Right renal pelvis (tissue), 4 donors: ENCODE measurements at regions not wholly inside any gene's neighbourhood (a gene's known extent, or its start where the extent isn't known, plus 50 kb on each side); places are given as distances from the start of the nearest gene placed in this dataset.

Experiments
- DNase-seq, 4 donors: peaks; one replicate each; pipeline ENCODE4 v3.0.0-alpha.2; 2013; ENCODE audit warnings: low read depth in 4 of 4, low spot score in 3 of 4, missing footprints in 1 of 4

DNA sequence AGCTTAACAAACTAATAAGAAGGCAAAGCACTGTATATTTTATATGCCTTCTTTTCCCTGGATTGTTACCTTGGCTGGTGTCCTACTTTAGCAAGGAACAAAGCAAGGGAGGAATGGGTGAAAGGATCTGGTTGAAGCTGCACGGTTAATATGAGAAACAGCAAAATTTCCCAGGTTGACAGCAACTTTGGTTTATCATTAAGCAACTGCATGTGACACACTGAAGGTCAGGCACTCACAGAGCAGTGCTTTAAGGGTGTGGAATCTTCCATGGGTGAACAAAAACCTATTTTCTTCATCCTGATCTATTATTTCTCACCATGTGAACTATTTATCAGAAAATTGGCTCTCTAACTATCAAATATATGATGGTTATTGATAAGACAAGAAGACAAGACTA is 109.0 kb upstream of the ATP10B start:
- no peak for DNase-seq

DNA sequence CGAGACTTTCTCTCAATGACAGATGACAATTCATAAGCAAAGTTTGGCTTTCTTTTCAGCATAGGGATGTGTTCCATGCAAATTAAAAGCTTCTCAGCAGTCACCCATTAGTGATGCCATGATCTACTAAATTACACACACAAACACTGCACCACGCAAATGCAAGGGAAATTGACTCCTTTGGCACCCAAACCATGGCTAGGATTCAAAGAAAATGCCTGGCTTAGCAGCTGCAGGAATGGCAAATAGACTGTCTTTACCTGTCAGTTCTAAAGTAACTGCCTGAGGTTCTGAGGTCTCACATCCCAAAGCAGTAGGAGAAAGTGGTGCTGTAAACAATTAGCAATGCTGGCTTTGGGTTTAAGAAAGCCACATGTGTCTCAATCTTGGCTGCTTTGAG is 108.6 kb upstream of the ATP10B start:
- DNase-seq, result no peak

GRCh38 chr5:160959804-160960203 is 107.8 kb upstream of the ATP10B start:
- no peak for DNase-seq

GRCh38 chr5:160957312-160957861 is 105.4 kb upstream of the ATP10B start:
- no peak for DNase-seq

DNA sequence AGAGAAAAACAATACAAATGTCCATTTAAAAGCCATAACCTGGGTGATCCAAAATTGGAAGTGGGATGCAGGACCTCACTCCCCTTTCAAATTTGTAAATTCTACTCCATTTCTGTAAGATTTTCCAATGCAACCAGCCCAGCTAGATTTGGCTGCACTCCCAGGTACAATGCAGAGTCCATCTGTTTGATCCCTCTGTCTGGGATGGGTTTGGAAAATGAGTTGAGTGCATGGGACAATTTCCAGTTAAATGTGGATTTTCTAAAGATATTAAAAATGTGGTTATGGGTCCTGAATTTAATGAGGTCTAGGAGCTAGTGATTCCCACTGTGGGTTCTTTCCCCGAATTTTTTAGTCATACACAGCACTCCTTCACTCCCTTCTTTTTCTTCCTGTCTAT is 104.0 kb upstream of the ATP10B start:
- DNase-seq, result no peak

DNA sequence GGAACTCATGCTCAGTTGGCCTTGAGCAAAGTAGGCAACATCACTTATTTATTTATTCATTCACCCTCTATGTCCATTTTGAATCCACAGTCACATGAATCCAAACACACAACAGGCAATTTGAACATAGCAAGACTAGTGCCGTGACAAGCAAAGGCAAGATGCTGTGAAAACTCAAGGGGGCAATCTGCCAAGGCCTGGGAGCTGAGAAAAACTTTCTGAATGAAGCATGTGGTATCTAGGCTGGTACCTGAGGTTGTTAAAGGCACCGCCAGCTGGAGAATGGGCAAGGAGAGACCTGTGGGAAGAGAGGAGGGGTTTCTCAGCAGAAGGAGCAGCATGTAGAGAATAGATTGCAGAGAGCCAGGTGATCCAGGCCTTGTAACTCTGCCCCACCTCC is 98.3 kb upstream of the ATP10B start:
- DNase-seq, result no peak

DNA sequence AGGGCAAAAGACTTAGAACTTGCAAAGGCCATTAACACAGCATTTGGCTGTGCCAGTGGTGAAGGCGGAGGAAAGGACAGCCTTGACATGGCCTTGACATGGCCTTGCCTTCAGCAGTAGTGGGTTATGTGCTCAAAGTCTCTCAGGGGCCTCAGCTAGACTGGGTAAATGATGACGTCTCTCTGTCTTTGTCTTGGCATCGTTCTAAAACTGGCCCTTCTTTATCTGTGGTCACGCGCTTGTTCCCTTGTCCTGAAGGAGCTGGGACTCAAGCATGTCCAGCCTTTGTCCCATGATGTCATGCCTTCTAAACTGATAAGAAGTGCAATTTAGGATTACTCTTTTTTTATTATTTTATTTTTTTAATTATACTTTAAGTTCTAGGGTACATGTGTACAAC is 88.7 kb upstream of the ATP10B start:
- DNase-seq, result no peak

GRCh38 chr5:160938532-160938931 is 86.5 kb upstream of the ATP10B start:
- no peak for DNase-seq

GRCh38 chr5:160937570-160937969 is 85.6 kb upstream of the ATP10B start:
- DNase-seq, result no peak

- DNase-seq, result no peak
Observed at GRCh38 chr5:160935776-160936175, 83.8 kb upstream of the ATP10B start.

DNA sequence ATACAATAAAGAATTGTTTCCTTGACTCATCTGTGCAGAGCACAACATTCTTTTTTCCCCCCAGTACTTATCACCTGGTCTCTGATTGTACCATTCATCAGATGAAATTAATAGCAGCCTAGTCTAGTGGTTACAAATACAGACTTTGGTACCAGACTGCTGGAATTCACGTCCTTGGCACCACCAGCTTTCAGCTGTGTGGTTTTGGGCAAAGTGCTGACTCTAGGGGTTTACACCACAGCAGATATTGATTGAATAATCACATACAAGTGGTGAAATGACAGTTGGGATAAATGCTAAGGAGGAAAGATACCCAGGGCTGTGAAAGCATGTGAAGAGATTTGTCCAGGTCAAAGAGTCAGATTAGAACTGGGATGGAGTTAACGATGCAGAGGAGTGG is 79.3 kb upstream of the ATP10B start:
- DNase-seq, result no peak

- DNase-seq, result peak in 3 of 4 donors; percentile 38 to 57 (median 50)
Observed at GRCh38 chr5:160930406-160930805, 78.4 kb upstream of the ATP10B start.

- no peak for DNase-seq
Observed at GRCh38 chr5:160929906-160930305, 77.9 kb upstream of the ATP10B start.

GRCh38 chr5:160929360-160929759 is 77.3 kb upstream of the ATP10B start:
- DNase-seq, result no peak

- peak in 2 of 4 donors; percentile 18 to 47 for DNase-seq
Observed at GRCh38 chr5:160926428-160926827, 74.4 kb upstream of the ATP10B start.

DNA sequence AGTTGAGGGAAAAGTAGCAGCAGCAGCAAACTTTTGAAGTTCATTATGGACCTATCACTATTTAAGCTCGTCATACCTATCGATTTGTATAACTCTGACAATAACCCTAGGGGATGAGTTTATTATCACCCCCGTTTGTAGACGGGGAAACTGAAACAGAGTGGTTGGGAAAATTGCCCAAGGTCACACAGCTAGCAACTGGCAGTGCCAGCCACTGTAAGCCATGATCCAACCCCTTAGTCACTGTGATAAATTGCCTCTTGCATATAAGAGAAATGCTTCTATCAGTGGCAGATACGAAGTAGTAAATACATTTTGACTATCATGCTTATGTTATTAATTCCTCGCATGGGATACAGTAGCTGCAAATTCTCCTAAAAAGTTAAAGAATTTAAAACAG is 73.3 kb upstream of the ATP10B start:
- DNase-seq, result no peak

- peak in 3 of 4 donors; percentile 49 to 64 (median 64) for DNase-seq
Observed at GRCh38 chr5:160923936-160924710, 72.1 kb upstream of the ATP10B start.

DNA sequence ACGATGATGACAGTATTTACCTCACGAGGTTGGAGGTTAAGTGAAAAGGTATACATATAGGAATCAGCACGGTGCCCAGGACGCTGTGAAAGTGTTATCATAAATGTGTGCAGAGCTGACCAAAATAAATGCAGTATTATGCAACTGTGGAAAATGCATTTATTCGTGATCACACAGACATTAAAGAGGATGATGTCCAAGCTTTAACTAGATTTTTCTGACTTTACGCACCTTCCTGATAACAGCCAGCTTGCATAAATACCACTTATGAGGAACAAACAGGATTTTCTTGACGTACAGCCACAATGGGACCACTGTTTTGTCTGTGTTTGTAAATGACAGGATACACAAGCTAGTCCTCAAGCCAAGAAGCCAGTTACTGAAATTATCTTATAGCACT is 71.4 kb upstream of the ATP10B start:
- no peak for DNase-seq

GRCh38 chr5:160922311-160922710 is 70.3 kb upstream of the ATP10B start:
- DNase-seq, result no peak

- DNase-seq, result no peak
Observed at GRCh38 chr5:160921423-160922285, 69.6 kb upstream of the ATP10B start.

- no peak for DNase-seq
Observed at GRCh38 chr5:160919626-160920025, 67.6 kb upstream of the ATP10B start.

DNA sequence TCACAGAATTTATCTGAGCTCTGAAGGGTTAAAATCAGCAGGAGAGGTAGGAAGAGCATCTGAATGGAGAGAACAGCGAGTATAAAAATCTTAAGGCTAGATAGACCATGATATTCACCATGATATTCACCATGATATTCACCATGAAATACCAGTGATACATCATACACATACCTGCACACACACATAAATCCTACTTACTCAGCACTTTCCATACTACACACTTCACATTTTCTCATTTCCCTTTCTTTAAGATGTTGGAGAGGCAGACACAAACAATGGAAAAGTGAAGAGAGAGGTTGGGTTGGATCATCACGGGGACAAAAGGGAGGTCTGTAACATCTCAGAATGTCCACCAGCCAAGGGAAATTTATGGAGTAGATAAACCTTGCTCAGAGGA is 66.4 kb upstream of the ATP10B start:
- no peak for DNase-seq
